Activated CD4-positive, CD25-positive, alpha-beta regulatory T cell treated with anti-CD3 and anti-CD28 coated beads, Interleukin-2, amount 50 U/mL, for 24 hours (primary cell): ENCODE measurements at regions not wholly inside any gene's neighbourhood (a gene's known extent, or its start where the extent isn't known, plus 50 kb on each side); places are given as distances from the start of the nearest gene placed in this dataset.

Experiments used
- ATAC-seq, 2 donors: fragments of 150-1000 bp; cut with Tn5 transposase; one replicate each; pipeline ENCODE4 v1.10.0; 2021; ENCODE audit warnings: mild to moderate bottlenecking in 1 of 2, moderate library complexity in 1 of 2

- no peak for ATAC-seq
Measured at GRCh38 chr11:29305456-29306232, 711.2 kb downstream of the KCNA4 start.

GRCh38 chr11:29300420-29300819 is 716.4 kb downstream of the KCNA4 start:
- ATAC-seq = no peak

- ATAC-seq = no peak
Measured at GRCh38 chr11:29296680-29297079, 720.1 kb downstream of the KCNA4 start.

- ATAC-seq = no peak
Measured at GRCh38 chr11:29293825-29294224, 723.0 kb downstream of the KCNA4 start.

- no peak for ATAC-seq
Measured at GRCh38 chr11:29282088-29282487, 734.7 kb downstream of the KCNA4 start.

- ATAC-seq = no peak
Measured at GRCh38 chr11:29281271-29281777, 735.5 kb downstream of the KCNA4 start.

- ATAC-seq = no peak
Measured at GRCh38 chr11:29280452-29280851, 736.4 kb downstream of the KCNA4 start.

GRCh38 chr11:29279716-29280115 is 737.1 kb downstream of the KCNA4 start:
- ATAC-seq = no peak

- ATAC-seq = no peak
Measured at GRCh38 chr11:29272019-29272654, 744.7 kb downstream of the KCNA4 start.

- ATAC-seq = no peak
Measured at GRCh38 chr11:29271616-29272015, 745.2 kb downstream of the KCNA4 start.

- ATAC-seq = no peak
Measured at GRCh38 chr11:29268733-29269132, 748.1 kb downstream of the KCNA4 start.

GRCh38 chr11:29265792-29266191 is 751.0 kb downstream of the KCNA4 start:
- no peak for ATAC-seq

GRCh38 chr11:29265381-29265780 is 751.4 kb downstream of the KCNA4 start:
- ATAC-seq = no peak

GRCh38 chr11:29263971-29264682 is 752.7 kb downstream of the KCNA4 start:
- no peak for ATAC-seq

GRCh38 chr11:29261831-29262230 is 755.0 kb downstream of the KCNA4 start:
- no peak for ATAC-seq

- no peak for ATAC-seq
Measured at GRCh38 chr11:29260939-29261705, 755.7 kb downstream of the KCNA4 start.

GRCh38 chr11:29258411-29258810 is 758.4 kb downstream of the KCNA4 start:
- ATAC-seq = no peak

- no peak for ATAC-seq
Measured at GRCh38 chr11:29256580-29256979, 760.2 kb downstream of the KCNA4 start.

GRCh38 chr11:29255401-29255800 is 761.4 kb downstream of the KCNA4 start:
- ATAC-seq = no peak

GRCh38 chr11:29251738-29252137 is 765.1 kb downstream of the KCNA4 start:
- ATAC-seq = no peak

- no peak for ATAC-seq
Measured at GRCh38 chr11:29249713-29250112, 767.1 kb downstream of the KCNA4 start.

GRCh38 chr11:29244355-29244754 is 772.5 kb downstream of the KCNA4 start:
- ATAC-seq = no peak

- no peak for ATAC-seq
Measured at GRCh38 chr11:29243616-29244015, 773.2 kb downstream of the KCNA4 start.
